Spleen (tissue), 7 donors: ENCODE measurements at regions not wholly inside any gene's neighbourhood (a gene's known extent, or its start where the extent isn't known, plus 50 kb on each side); places are given as distances from the start of the nearest gene placed in this dataset.

ENCODE experiments used
- POLR2A ChIP-seq, 3 donors: fragments of 450-650 bp; IDR thresholded peaks; one replicate each; pipeline ENCODE4 v1.5.1; 2017; ENCODE audit warnings: antibody characterized with exemption in 3 of 3, mild to moderate bottlenecking in 1 of 3
- POLR2AphosphoS5 ChIP-seq, 3 donors: sonication (generic); formaldehyde crosslinking; IDR thresholded peaks; one replicate each; pipeline ENCODE4 v1.5.1; 2017; ENCODE audit warnings: antibody characterized with exemption in 3 of 3
- TF ChIP-seq, protein P1 (sequence below), 11 experiments: fragments of 200-600 bp in 7 of 11; fragments of 450-650 bp in 4 of 11; sonication (generic) in 4 of 11; IDR thresholded peaks in 8 of 11; conservative IDR thresholded peaks in 3 of 11; 1 replicate in 7 of 11; 2 replicates in 4 of 11; pipeline versions ENCODE4 v1.4.0 to v1.8.0; 2016 to 2021; ENCODE audit warnings: antibody characterized with exemption in 11 of 11, inconsistent platforms in 4 of 11, mild to moderate bottlenecking in 1 of 11
- donor health status: DM: no; HTN: no; CAD: no; lungs with moderate emphysema.
- donor health status: DM: no; HTN: no; CAD: no.
- donor health status: DM: no; HTN: no; CAD: no.

DNA sequence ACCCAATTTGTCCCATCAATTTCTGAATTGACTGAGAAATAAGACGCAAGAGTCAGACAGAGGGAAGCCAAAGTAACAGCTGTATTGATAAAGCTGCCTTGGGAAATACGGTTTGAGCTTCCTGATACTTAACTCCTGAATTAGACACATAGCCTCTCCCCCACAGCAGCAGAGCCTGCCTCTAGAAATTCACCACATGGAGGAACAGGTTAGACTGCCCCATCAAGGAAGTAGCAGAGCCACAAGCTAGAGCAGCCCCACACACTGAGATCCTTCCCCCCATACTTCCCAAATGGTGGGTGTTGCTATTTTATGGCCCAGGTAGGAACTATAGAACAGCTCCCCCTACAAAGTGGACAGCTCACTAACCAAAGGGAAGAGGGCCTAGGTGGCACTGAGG lies 220.0 kb downstream of the SMAD2 start:
- TF ChIP-seq, protein P1, sequence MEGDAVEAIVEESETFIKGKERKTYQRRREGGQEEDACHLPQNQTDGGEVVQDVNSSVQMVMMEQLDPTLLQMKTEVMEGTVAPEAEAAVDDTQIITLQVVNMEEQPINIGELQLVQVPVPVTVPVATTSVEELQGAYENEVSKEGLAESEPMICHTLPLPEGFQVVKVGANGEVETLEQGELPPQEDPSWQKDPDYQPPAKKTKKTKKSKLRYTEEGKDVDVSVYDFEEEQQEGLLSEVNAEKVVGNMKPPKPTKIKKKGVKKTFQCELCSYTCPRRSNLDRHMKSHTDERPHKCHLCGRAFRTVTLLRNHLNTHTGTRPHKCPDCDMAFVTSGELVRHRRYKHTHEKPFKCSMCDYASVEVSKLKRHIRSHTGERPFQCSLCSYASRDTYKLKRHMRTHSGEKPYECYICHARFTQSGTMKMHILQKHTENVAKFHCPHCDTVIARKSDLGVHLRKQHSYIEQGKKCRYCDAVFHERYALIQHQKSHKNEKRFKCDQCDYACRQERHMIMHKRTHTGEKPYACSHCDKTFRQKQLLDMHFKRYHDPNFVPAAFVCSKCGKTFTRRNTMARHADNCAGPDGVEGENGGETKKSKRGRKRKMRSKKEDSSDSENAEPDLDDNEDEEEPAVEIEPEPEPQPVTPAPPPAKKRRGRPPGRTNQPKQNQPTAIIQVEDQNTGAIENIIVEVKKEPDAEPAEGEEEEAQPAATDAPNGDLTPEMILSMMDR (IDR thresholded peaks at IDR 0.05 in 8 of 11, conservative IDR thresholded peaks at IDR 0.05 in 3 of 11), result no peak
- TF ChIP-seq POLR2A (IDR thresholded peaks at IDR 0.05), result no peak
- TF ChIP-seq POLR2AphosphoS5 (IDR thresholded peaks at IDR 0.05), result no peak
